ENCODE measurements at regions not wholly inside any gene's neighbourhood (a gene's known extent, or its start where the extent isn't known, plus 50 kb on each side); places are given as distances from the start of the nearest gene placed in this dataset.

GRCh38 chr13:102508411-102508810, 88.4 kb upstream of the TPP2 start:
- no peak for TF ChIP-seq CTCF (IDR thresholded peaks at IDR 0.05; ENCODE audit: control insufficient read depth, extremely low read depth, insufficient read depth)
- no peak for DNase-seq (ENCODE audit: low read depth)
- no peak overlapping the region for H3K4me3 ChIP-seq (ENCODE audit: low read depth, low read length)

- H3K4me3 ChIP-seq (ENCODE audit: low read depth, low read length), result no peak overlapping the region
- DNase-seq (ENCODE audit: low read depth), result no peak
- no peak for TF ChIP-seq CTCF (IDR thresholded peaks at IDR 0.05; ENCODE audit: control insufficient read depth, extremely low read depth, insufficient read depth)
These were observed 92.8 kb upstream of the TPP2 start for GRCh38 chr13:102504002-102504401.

- no peak for DNase-seq (ENCODE audit: low read depth)
- no peak for TF ChIP-seq CTCF (IDR thresholded peaks at IDR 0.05; ENCODE audit: control insufficient read depth, extremely low read depth, insufficient read depth)
- no peak overlapping the region for H3K4me3 ChIP-seq (ENCODE audit: low read depth, low read length)
These were observed 93.8 kb upstream of the FGF14 start for GRCh38 chr13:102495663-102496062.

GRCh38 chr13:102487330-102487729, 85.5 kb upstream of the FGF14 start:
- no peak for DNase-seq (ENCODE audit: low read depth)
- H3K4me3 ChIP-seq (ENCODE audit: low read depth, low read length), result no peak overlapping the region
- no peak for TF ChIP-seq CTCF (IDR thresholded peaks at IDR 0.05; ENCODE audit: control insufficient read depth, extremely low read depth, insufficient read depth)

GRCh38 chr13:102484329-102484728, 82.5 kb upstream of the FGF14 start:
- peak; percentile 13; the same call in 1 of the 2 replicates for TF ChIP-seq CTCF (IDR thresholded peaks at IDR 0.05; ENCODE audit: control insufficient read depth, extremely low read depth, insufficient read depth)
- no peak for DNase-seq (ENCODE audit: low read depth)
- H3K4me3 ChIP-seq (ENCODE audit: low read depth, low read length), result no peak overlapping the region

GRCh38 chr13:102472650-102473049, 70.8 kb upstream of the FGF14 start:
- DNase-seq (ENCODE audit: low read depth), result no peak
- H3K4me3 ChIP-seq (ENCODE audit: low read depth, low read length), result no peak overlapping the region
- TF ChIP-seq CTCF (IDR thresholded peaks at IDR 0.05; ENCODE audit: control insufficient read depth, extremely low read depth, insufficient read depth), result no peak

GRCh38 chr13:102470283-102470917, 68.6 kb upstream of the FGF14 start:
- H3K4me3 ChIP-seq (ENCODE audit: low read depth, low read length), result no peak overlapping the region
- TF ChIP-seq CTCF (IDR thresholded peaks at IDR 0.05; ENCODE audit: control insufficient read depth, extremely low read depth, insufficient read depth), result no peak
- no peak for DNase-seq (ENCODE audit: low read depth)
